Hepatocyte (in vitro differentiated cells): ENCODE measurements at regions not wholly inside any gene's neighbourhood (a gene's known extent, or its start where the extent isn't known, plus 50 kb on each side); places are given as distances from the start of the nearest gene placed in this dataset.
"Not testable (repeated sequence)": the region's sequence is repeated elsewhere in the genome, so short reads cannot be mapped to it uniquely, and the experiment has no call there.

Experiments used
- DNase-seq: peaks from one replicate; pipeline ENCODE4 v3.0.0-alpha.2; 2016; ENCODE audit warnings: low spot score
- H2AFZ ChIP-seq: fragments of 200-600 bp; sonication (generic); 2 replicates; pipeline ENCODE4 v1.6.0; 2016; ENCODE audit warnings: antibody characterized with exemption, mild to moderate bottlenecking
- H3K27ac ChIP-seq: fragments of 200-600 bp; sonication (generic); 2 replicates; pipeline ENCODE4 v1.5.1; 2016; ENCODE audit warnings: mild to moderate bottlenecking
- H3K27me3 ChIP-seq: fragments of 200-600 bp; sonication (generic); 2 replicates; pipeline ENCODE4 v1.6.1; 2016
- H3K36me3 ChIP-seq: fragments of 200-600 bp; sonication (generic); replicated peaks from 2 replicates; pipeline ENCODE4 v1.5.1; 2016; ENCODE audit warnings: low read depth; ENCODE audit not compliant: insufficient read depth
- H3K4me1 ChIP-seq: fragments of 200-600 bp; sonication (generic); 2 replicates; pipeline ENCODE4 v1.5.1; 2016; ENCODE audit warnings: mild to moderate bottlenecking, moderate library complexity; ENCODE audit not compliant: insufficient read depth
- H3K4me2 ChIP-seq: fragments of 200-600 bp; sonication (generic); 2 replicates; pipeline ENCODE4 v1.6.0; 2016
- H3K4me3 ChIP-seq: fragments of 200-600 bp; sonication (generic); 2 replicates; pipeline ENCODE4 v1.5.1; 2016; ENCODE audit warnings: mild to moderate bottlenecking
- H3K79me2 ChIP-seq: fragments of 200-600 bp; sonication (generic); 2 replicates; pipeline ENCODE4 v1.6.0; 2017; ENCODE audit warnings: mild to moderate bottlenecking
- H3K9me2 ChIP-seq: fragments of 200-600 bp; sonication (generic); replicated peaks from 2 replicates; pipeline ENCODE4 v1.6.0; 2017; ENCODE audit warnings: mild to moderate bottlenecking; ENCODE audit not compliant: insufficient read depth
- H3K9me3 ChIP-seq: fragments of 200-600 bp; sonication (generic); 2 replicates; pipeline ENCODE4 v1.5.1; 2016; ENCODE audit warnings: low read depth, mild to moderate bottlenecking
- H4K20me1 ChIP-seq: fragments of 200-600 bp; sonication (generic); 2 replicates; pipeline ENCODE4 v1.6.0; 2016; ENCODE audit warnings: mild to moderate bottlenecking; ENCODE audit not compliant: insufficient read depth, poor library complexity, severe bottlenecking
- EZH2 ChIP-seq: fragments of 200-600 bp; sonication (generic); IDR thresholded peaks from 2 replicates; pipeline ENCODE4 v1.6.1; 2016; ENCODE audit warnings: antibody characterized with exemption, mild to moderate bottlenecking, borderline replicate concordance
- EZH2phosphoT487 ChIP-seq: fragments of 200-600 bp; sonication (generic); IDR thresholded peaks from one replicate; pipeline ENCODE4 v1.6.1; 2018; ENCODE audit warnings: antibody characterized with exemption, mild to moderate bottlenecking, low read depth, moderate library complexity; ENCODE audit not compliant: unreplicated experiment, severe bottlenecking
- WGBS: methylation state at CpG from one replicate; pipeline ENCODE4 v1.1.6; 2016; ENCODE audit warnings: low lambda C conversion rate; ENCODE audit errors: missing lambda C conversion rate; 5-methylcytosine and 5-hydroxymethylcytosine counted together
- TF ChIP-seq, protein P1 (sequence below): fragments of 200-600 bp; sonication (generic); IDR thresholded peaks from 2 replicates; pipeline ENCODE4 v1.5.1; 2016; ENCODE audit warnings: antibody characterized with exemption, mild to moderate bottlenecking; ENCODE audit not compliant: poor library complexity

DNA sequence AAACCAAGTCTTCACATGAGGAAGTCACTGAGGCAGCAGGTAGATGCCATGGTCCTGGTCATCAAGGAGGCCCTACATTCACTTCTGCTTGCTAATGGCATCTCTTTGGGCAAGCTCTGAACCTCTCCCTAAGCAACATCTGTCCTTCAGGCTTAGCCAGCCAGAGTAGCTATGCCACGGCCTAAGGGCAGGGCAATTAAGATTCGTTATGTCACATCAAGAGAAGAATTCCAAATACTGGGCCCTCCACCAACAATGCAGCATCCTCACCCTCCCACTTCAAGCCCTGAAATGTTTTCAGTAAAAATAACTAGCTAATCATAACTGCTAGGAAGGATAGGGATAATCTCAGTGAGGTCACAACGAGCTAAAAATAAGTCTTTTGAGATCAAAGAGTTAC, 120.7 kb upstream of the HCCS start:
- Histone ChIP-seq H3K4me3 (no peak overlapping the region), H3K27me3 (no peaks in the 10 kb centered on the region), H3K9me3 (no peaks in the 10 kb centered on the region), H3K9me2 (no peaks in the 10 kb centered on the region), H3K27ac (no peak overlapping the region), H3K79me2 (no peaks in the 10 kb centered on the region), H3K4me2 (no peak overlapping the region), H3K4me1 (no peaks in the 10 kb centered on the region), H2AFZ (no peak overlapping the region), H3K36me3 (no peaks in the 10 kb centered on the region), H4K20me1 (no peaks in the 10 kb centered on the region)
- no peak for DNase-seq
- WGBS = 72% methylated on average over 3 of the region's 3 CpGs
- TF ChIP-seq, protein P1, sequence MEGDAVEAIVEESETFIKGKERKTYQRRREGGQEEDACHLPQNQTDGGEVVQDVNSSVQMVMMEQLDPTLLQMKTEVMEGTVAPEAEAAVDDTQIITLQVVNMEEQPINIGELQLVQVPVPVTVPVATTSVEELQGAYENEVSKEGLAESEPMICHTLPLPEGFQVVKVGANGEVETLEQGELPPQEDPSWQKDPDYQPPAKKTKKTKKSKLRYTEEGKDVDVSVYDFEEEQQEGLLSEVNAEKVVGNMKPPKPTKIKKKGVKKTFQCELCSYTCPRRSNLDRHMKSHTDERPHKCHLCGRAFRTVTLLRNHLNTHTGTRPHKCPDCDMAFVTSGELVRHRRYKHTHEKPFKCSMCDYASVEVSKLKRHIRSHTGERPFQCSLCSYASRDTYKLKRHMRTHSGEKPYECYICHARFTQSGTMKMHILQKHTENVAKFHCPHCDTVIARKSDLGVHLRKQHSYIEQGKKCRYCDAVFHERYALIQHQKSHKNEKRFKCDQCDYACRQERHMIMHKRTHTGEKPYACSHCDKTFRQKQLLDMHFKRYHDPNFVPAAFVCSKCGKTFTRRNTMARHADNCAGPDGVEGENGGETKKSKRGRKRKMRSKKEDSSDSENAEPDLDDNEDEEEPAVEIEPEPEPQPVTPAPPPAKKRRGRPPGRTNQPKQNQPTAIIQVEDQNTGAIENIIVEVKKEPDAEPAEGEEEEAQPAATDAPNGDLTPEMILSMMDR = no peak
- TF ChIP-seq EZH2 = no peak
- no peak for TF ChIP-seq EZH2phosphoT487

DNA sequence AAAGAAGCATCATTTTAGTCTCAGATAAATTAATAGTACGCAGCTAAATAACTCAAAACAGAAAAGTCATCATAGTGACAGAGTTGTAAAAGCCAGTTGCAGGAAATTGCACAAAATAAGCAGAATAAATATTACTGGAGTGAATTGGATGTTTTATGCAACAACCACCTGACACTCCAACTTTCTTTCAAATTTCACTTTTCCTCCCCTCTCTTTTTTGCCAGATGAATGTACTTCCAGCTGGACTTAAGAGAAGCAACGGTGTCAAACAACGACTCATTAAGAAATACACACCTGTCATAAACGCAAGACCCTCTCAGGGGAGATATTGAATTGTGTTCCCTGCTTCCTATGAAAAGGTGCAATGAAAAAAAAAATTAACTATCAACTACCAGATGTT, 120.2 kb upstream of the HCCS start:
- no peaks in the 10 kb centered on the region for H3K36me3 ChIP-seq
- no peak for DNase-seq
- no peaks in the 10 kb centered on the region for H3K27me3 ChIP-seq
- H2AFZ ChIP-seq = no peak overlapping the region
- H3K4me2 ChIP-seq = no peak overlapping the region
- WGBS = 74% methylated on average over 4 of the region's 4 CpGs
- H3K9me3 ChIP-seq = no peaks in the 10 kb centered on the region
- H3K27ac ChIP-seq = no peak overlapping the region
- H3K4me1 ChIP-seq = no peaks in the 10 kb centered on the region
- H3K79me2 ChIP-seq = no peaks in the 10 kb centered on the region
- no peaks in the 10 kb centered on the region for H3K9me2 ChIP-seq
- TF ChIP-seq EZH2phosphoT487 (no peak), EZH2 (no peak)
- TF ChIP-seq, protein P1 = no peak
- no peaks in the 10 kb centered on the region for H4K20me1 ChIP-seq
- no peak overlapping the region for H3K4me3 ChIP-seq

DNA sequence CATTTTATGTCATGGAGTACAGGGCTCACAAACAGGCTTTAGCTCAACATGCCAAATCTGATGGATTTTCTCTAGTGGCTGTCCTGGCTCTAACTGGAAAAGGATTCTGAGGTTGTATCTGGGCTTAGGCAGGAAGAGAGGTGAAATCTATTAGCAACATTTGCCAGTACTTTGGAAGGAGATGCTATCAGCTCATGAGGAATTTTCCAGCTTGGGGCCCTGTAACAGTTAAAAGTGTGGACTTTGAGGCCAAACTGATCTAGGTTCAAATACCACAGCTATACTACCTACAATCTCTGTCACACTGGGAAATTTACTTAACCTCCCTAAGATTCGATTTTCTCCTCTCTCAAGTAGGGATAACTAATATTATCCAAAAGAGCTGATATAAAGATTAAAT, 119.0 kb upstream of the HCCS start:
- H3K4me3 ChIP-seq = no peak overlapping the region
- no peaks in the 10 kb centered on the region for H3K4me1 ChIP-seq
- DNase-seq = peak; percentile 11
- H3K27me3 ChIP-seq = no peaks in the 10 kb centered on the region
- 34% methylated on average over 1 of the region's 1 CpG for WGBS
- H3K4me2 ChIP-seq = peak overlapping the region; percentile 3
- no peaks in the 10 kb centered on the region for H3K9me3 ChIP-seq
- H4K20me1 ChIP-seq = no peaks in the 10 kb centered on the region
- no peaks in the 10 kb centered on the region for H3K36me3 ChIP-seq
- no peak overlapping the region for H2AFZ ChIP-seq
- peak overlapping the region; percentile 80 for H3K27ac ChIP-seq
- TF ChIP-seq EZH2phosphoT487 (no peak), EZH2 (no peak)
- TF ChIP-seq, protein P1 = no peak
- no peaks in the 10 kb centered on the region for H3K79me2 ChIP-seq
- no peaks in the 10 kb centered on the region for H3K9me2 ChIP-seq

DNA sequence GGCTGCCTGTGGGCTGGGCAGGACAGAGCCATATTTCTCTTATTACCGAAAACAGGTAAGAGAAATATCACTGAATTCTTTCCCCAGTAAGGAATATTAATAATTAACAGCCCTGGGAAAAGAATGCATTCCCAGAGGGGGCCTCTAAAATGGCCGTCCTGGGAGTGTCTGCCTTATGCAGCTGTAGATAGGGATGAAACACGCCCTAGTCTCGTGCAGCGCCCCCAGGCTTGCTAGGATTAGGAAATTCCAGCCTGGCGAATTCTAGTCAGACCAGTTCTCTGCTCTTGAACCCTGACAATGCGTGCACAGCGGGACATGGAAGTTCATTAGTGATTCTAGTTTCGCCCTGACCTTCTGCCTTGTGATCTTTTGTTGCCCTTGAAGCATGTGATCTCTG, 104.1 kb upstream of the HCCS start:
- H2AFZ ChIP-seq, H3K4me1 ChIP-seq, H3K9me2 ChIP-seq, H4K20me1 ChIP-seq, DNase-seq, H3K27me3 ChIP-seq, H3K79me2 ChIP-seq, H3K4me2 ChIP-seq, H3K36me3 ChIP-seq, H3K4me3 ChIP-seq, H3K27ac ChIP-seq, H3K9me3 ChIP-seq: not testable (repeated sequence)
- 62% methylated on average over 9 of the region's 9 CpGs for WGBS
